ENCODE measurements at regions not wholly inside any gene's neighbourhood (a gene's known extent, or its start where the extent isn't known, plus 50 kb on each side); places are given as distances from the start of the nearest gene placed in this dataset.

GRCh38 chr15:70399204-70399603, 301.5 kb upstream of the TLE3 start:
- Histone ChIP-seq H2AFZ (ENCODE audit: low read length) (no peak overlapping the region), H3K56ac (ENCODE audit: insufficient read length, low read depth, low read length) (no peak overlapping the region), H4K5ac (ENCODE audit: insufficient read length, low read depth, low read length) (no peak overlapping the region), H3K79me2 (ENCODE audit: insufficient read depth, low read length) (no peaks in the 10 kb centered on the region; the same call in 1 of the 2 replicates), H3K9me3 (ENCODE audit: control insufficient read depth, low read depth, low read length) (no peaks in the 10 kb centered on the region), H2AK5ac (ENCODE audit: insufficient read length, low read length) (no peak overlapping the region), H3K23ac (ENCODE audit: insufficient read length, low read depth, low read length) (no peak overlapping the region), H3K27me3 (ENCODE audit: insufficient read depth, low read length) (no peaks in the 10 kb centered on the region), H3K4ac (ENCODE audit: low read depth, low read length) (no peak overlapping the region), H3K23me2 (ENCODE audit: insufficient read length, low read depth, low read length, poor library complexity, severe bottlenecking) (no peaks in the 10 kb centered on the region), H3K9ac (ENCODE audit: extremely low read depth, insufficient read length, low read length) (no peak overlapping the region), H2BK20ac (ENCODE audit: low read depth, low read length, poor library complexity, severe bottlenecking) (no peak overlapping the region), H4K8ac (replicated peaks; ENCODE audit: insufficient read length, low read depth, low read length) (no peak overlapping the region), H3K18ac (ENCODE audit: insufficient read length, low read depth, low read length) (no peak overlapping the region), H2BK5ac (ENCODE audit: insufficient read length, low read length) (no peak overlapping the region), H2BK15ac (ENCODE audit: low read depth, low read length) (no peak overlapping the region), H3K4me1 (ENCODE audit: insufficient read depth, low read length) (no peaks in the 10 kb centered on the region; the same call in 1 of the 2 replicates), H2BK120ac (ENCODE audit: low read depth, low read length, poor library complexity, severe bottlenecking) (no peak overlapping the region), H3K14ac (ENCODE audit: insufficient read depth, low read length) (no peak overlapping the region), H4K91ac (ENCODE audit: insufficient read length, low read depth, low read length) (no peak overlapping the region), H3T11ph (ENCODE audit: low read length) (no peak overlapping the region), H3K4me2 (ENCODE audit: insufficient read depth, insufficient read length, low read length) (no peak overlapping the region), H3K27ac (ENCODE audit: insufficient read length, low read depth, low read length) (no peak overlapping the region), H4K20me1 (ENCODE audit: control insufficient read depth, insufficient read depth, insufficient read length) (no peaks in the 10 kb centered on the region), H3K79me1 (ENCODE audit: insufficient read depth, low read depth, low read length, poor library complexity, severe bottlenecking) (no peaks in the 10 kb centered on the region), H2BK12ac (ENCODE audit: insufficient read length, low read depth, low read length) (no peak overlapping the region)
- Mint-ChIP-seq H3K36me3 (ENCODE audit: insufficient read depth in 1 of 3, low read depth in 3 of 3) (no peaks in the 10 kb centered on the region), H3K9me3 (no peaks in the 10 kb centered on the region), H3K27me3 (ENCODE audit: low read depth) (peaks cover 11% of the 10 kb centered on the region), H3K27ac (no peak overlapping the region), H3K4me1 (peaks cover 27 to 42% of the 10 kb centered on the region in 2 experiments), H3K4me3 (no peak overlapping the region)
- TF ChIP-seq CTCF (conservative IDR thresholded peaks at IDR 0.05): no peak
- DNase-seq: no peak
